Lung (tissue), 11 donors: ENCODE measurements at regions not wholly inside any gene's neighbourhood (a gene's known extent, or its start where the extent isn't known, plus 50 kb on each side); places are given as distances from the start of the nearest gene placed in this dataset.
A peak's percentile ranks its signal among the peaks of the same experiment; 100 is the strongest.

Source experiments
- ATAC-seq: fragments of 200-7000 bp; cut with Tn5 transposase; one replicate; pipeline ENCODE4 v1.9.1; 2020; ENCODE audit warnings: moderate number of reproducible peaks; ENCODE audit not compliant: insufficient read depth, low FRiP score
- DNase-seq, 3 donors: peaks; one replicate each; pipeline ENCODE4 v3.0.0-alpha.2; 2013 to 2017
- H3K27ac ChIP-seq, 2 donors: one replicate each; pipeline ENCODE4 v1.5.1; 2013; ENCODE audit warnings: mild to moderate bottlenecking in 2 of 2, moderate library complexity in 2 of 2, control low read depth in 1 of 2, inconsistent platforms in 1 of 2, low read depth in 1 of 2, low read length in 1 of 2
- H3K27me3 ChIP-seq, 3 donors: one replicate each; pipeline ENCODE4 v1.5.1; 2013; ENCODE audit warnings: low read length in 2 of 3; ENCODE audit not compliant: control insufficient read depth in 3 of 3, insufficient read depth in 3 of 3
- H3K36me3 ChIP-seq, 4 donors: one replicate each; pipeline ENCODE4 v1.5.1; 2013; ENCODE audit warnings: low read length in 4 of 4, mild to moderate bottlenecking in 1 of 4, moderate library complexity in 1 of 4; ENCODE audit not compliant: control insufficient read depth in 4 of 4, insufficient read depth in 4 of 4
- H3K4me1 ChIP-seq, 5 donors: one replicate each; pipeline ENCODE4 v1.5.1; 2013; ENCODE audit warnings: low read length in 5 of 5, mild to moderate bottlenecking in 2 of 5, moderate library complexity in 1 of 5; ENCODE audit not compliant: control insufficient read depth in 5 of 5, insufficient read depth in 5 of 5
- H3K4me3 ChIP-seq: one replicate; pipeline ENCODE4 v1.5.1; 2013; ENCODE audit warnings: mild to moderate bottlenecking, control low read depth, moderate library complexity
- H3K9ac ChIP-seq, 2 donors: one replicate each; pipeline ENCODE4 v1.5.1; 2013; ENCODE audit warnings: low read length in 2 of 2, control low read depth in 1 of 2; ENCODE audit not compliant: insufficient read depth in 1 of 2
- H3K9me3 ChIP-seq, 4 donors: one replicate each; pipeline ENCODE4 v1.5.1; 2013; ENCODE audit warnings: low read length in 3 of 4, mild to moderate bottlenecking in 1 of 4, moderate library complexity in 1 of 4; ENCODE audit not compliant: control insufficient read depth in 4 of 4, insufficient read depth in 3 of 4
- CTCF ChIP-seq: IDR thresholded peaks from 2 replicates; pipeline ENCODE4 v1.5.1; 2012; ENCODE audit warnings: mild to moderate bottlenecking; ENCODE audit errors: control extremely low read depth, extremely low read depth
- WGBS, 2 donors: extraction: QIAGEN DNeasy Blood & Tissue Kit; methylation state at CpG; one replicate each; pipeline ENCODE4 v1.1.7; 2013; 5-methylcytosine and 5-hydroxymethylcytosine counted together
- donor health status: control.
- donor health status: control.
- donor health status: Bipolar disorder and iron deficiency.
- donor health status: healthy.
- donor health status: DM: yes; HTN: yes; CAD: no.

DNA sequence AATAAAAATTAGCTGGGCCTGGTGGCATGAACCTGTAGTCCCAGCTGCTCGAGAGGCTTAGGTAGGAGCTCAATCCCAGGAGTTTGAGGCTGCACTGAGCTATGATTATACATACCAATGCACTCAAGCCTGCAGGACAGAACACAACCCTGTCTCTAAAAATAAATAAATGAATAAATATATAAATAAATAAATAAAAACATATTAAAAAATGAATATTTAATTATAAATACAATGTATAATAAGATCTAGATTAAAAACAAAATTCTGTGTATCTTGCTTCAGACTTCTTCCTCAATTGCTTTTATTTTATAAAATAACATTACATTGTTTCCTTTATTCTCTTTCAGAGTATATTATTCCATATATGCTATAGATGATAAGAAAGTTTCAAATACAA is 1964.1 kb downstream of the PCDH9 start:
- Histone ChIP-seq H3K9me3 (peaks cover 0 to 2% (median 0%) of the 10 kb centered on the region in 4 donors), H3K4me1 (peaks cover 0 to 3% (median 0%) of the 10 kb centered on the region in 5 donors), H3K36me3 (no peaks in the 10 kb centered on the region), H3K4me3 (no peak overlapping the region), H3K27me3 (no peaks in the 10 kb centered on the region), H3K27ac (no peak overlapping the region), H3K9ac (no peak overlapping the region)
- WGBS, 2 donors = 67 to 91% methylated on average over 1 of the region's 1 CpG
- DNase-seq (no peak), ATAC-seq (no peak)
- no peak for TF ChIP-seq CTCF

- WGBS, 2 donors = 73 to 78% methylated on average over 2 of the region's 2 CpGs
These were observed 1966.1 kb downstream of the PCDH9 start for GRCh38 chr13:65264066-65264465.

DNA sequence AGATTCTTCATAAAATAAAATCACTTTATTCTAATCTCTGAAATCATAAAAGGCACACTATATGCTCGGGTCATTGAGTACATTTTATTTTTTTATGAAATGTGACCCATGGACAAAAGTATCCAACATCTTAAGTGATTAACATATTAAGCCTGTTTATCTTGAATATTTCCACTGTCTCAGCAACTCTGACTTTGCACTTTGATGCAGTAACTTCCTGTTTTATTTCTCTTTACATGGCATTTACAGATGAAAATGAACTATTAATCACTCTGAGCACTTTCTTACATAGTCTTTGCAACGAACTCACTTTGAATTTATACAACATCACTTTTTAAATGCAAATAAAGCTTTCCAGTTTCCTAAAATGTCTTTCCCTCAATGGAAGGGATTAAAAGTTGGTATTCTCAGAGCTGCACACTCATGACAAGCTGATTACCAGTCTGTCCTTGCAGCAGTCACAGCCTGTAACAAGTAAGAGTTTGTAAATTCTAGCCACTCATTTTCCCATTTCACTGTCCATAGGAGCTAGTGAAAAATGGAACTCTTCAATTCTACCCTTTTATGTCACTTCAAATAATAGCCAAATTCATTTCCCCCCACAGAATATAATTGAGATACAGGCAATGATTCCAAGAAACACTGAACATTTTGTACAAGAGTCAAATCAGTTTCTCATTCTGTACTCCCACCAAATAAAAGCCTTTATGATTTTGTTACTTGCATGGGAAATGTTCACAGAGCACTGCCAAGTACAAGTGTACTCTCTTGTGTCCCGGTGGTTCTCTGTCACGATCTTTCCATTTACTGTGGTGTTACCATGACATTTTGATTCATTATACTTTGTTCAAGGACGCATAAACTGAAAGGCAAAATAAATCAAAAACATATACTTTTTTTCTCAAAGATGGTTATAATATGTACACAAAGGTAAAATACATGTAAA is 1968.9 kb downstream of the PCDH9 start:
- no peak for TF ChIP-seq CTCF
- peak in 2 of 3 donors; percentile 10 to 14 for DNase-seq
- H3K9ac ChIP-seq = no peak overlapping the region

More at GRCh38 chr13:65264066-65264465, 1966.1 kb downstream of the PCDH9 start:
- H3K4me3 ChIP-seq = no peak overlapping the region
- H3K36me3 ChIP-seq = no peaks in the 10 kb centered on the region
- H3K9me3 ChIP-seq = peaks cover 0 to 2% (median 0%) of the 10 kb centered on the region in 4 donors
- H3K9ac ChIP-seq = no peak overlapping the region
- H3K27me3 ChIP-seq = no peaks in the 10 kb centered on the region
- ATAC-seq = no peak
- no peak for DNase-seq
- no peak overlapping the region for H3K27ac ChIP-seq
- TF ChIP-seq CTCF = no peak
- H3K4me1 ChIP-seq = peaks cover 0 to 5% (median 0%) of the 10 kb centered on the region in 5 donors

More for the DNA sequence above, 1968.9 kb downstream of the PCDH9 start:
- Histone ChIP-seq H3K9me3 (peaks cover 0 to 2% (median 0%) of the 10 kb centered on the region in 4 donors), H3K4me3 (no peak overlapping the region), H3K27me3 (no peaks in the 10 kb centered on the region), H3K27ac (no peak overlapping the region), H3K36me3 (no peaks in the 10 kb centered on the region), H3K4me1 (peaks cover 0 to 5% (median 0%) of the 10 kb centered on the region in 5 donors)
- WGBS, 2 donors = 40 to 46% methylated on average over 5 of the region's 5 CpGs
- no peak for ATAC-seq
